Stimulated activated CD8-positive, alpha-beta memory T cell treated with anti-CD3 and anti-CD28 coated beads, Interleukin-4, amount 100 ng/mL, for 48 hours (primary cell): ENCODE measurements at regions not wholly inside any gene's neighbourhood (a gene's known extent, or its start where the extent isn't known, plus 50 kb on each side); places are given as distances from the start of the nearest gene placed in this dataset.

Experiments
- DNase-seq: peaks from one replicate; pipeline ENCODE4 v3.0.0-alpha.2; 2020

DNA sequence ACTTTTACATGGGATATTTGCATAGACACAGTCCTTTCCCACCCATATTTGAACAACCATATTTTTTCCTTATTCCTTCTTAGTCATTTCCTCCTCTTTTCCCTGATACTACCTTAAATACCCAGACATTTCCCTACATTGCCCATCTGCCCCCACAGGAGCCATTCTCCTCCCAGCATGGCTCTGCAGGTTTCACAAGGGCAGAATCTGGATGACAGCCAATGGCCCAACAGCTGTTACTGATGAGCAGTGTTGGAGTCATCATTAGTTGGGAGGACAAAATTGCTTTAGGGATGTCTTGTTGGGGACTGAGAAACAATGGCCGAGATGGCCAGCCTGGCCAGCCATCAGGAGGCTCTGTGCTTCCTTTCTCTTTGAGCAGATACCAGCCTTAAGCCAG is 209.5 kb downstream of the KLF5 start:
- no peak for DNase-seq

- no peak for DNase-seq
These were observed 207.9 kb downstream of the KLF5 start for GRCh38 chr13:73266640-73267180.

GRCh38 chr13:73262862-73263627 is 204.2 kb downstream of the KLF5 start:
- no peak for DNase-seq

GRCh38 chr13:73261739-73262216 is 203.0 kb downstream of the KLF5 start:
- DNase-seq: no peak

- DNase-seq: no peak
These were observed 200.5 kb downstream of the KLF5 start for GRCh38 chr13:73259061-73260017.

- DNase-seq: no peak
These were observed 199.6 kb downstream of the KLF5 start for GRCh38 chr13:73258406-73258805.

- no peak for DNase-seq
These were observed 196.0 kb downstream of the KLF5 start for GRCh38 chr13:73254827-73255226.

- no peak for DNase-seq
These were observed 192.9 kb downstream of the KLF5 start for GRCh38 chr13:73251626-73252265.

DNA sequence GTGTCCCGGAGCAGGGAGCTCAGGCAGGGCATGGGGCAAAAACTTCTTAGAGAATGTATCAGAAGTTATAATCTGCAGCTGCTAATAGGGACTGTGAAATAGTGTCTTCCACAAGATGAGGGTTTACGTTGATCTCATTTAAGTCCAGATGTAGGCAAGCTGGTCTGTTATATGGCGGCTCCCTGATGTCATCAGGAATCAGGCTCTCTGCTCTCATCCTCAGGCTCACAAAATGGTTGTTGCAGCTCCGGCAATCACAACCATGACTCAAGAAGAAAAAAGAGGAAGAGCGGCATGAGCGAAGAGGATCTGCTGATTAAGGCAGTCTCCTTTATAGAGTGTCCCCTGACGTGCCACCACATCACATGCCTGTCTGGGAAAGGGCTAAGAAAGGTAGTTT is 191.3 kb downstream of the KLF5 start:
- DNase-seq: no peak

DNA sequence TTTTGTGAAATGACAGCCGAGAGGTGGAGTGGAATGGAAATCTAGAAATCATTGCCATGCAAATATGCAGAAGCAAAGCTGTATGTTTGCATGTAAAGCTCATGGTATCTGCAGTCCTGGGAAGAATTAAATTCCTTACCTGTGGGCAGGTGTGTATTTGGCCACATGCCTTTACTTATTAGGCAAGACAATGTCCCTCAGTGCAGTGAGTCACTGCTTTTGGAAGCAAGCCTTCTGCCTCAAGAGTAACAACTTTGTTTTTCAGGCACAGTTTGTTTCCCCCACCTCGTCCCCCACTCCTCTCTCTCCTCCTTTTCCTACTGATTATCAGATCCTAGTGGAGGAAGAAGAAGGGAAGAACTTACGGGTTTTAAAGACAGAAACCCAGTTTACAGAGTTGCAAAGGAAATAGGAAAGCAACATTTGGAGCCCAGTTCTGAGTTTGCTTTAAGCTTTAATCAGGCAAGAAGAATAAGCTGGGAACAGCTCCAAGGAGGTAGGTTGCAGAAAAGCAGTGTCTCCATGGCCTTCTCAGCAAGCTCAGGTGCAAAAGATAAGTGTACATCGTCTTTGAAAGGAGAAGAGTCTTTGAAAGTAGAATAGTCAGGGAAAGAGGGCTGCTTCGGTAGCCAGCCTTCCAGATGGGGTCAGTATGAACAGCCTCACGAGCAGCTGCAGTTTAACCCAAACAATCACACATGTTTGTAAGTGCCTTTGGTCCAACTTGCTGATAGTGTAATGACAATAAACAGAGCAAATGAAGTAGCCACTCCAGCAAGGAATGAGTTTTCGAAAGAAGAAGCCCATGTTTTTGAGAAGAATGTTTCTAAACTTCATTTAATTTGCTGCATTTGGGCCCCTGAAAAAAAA is 190.1 kb downstream of the KLF5 start:
- no peak for DNase-seq

- DNase-seq: no peak
These were observed 189.3 kb downstream of the KLF5 start for GRCh38 chr13:73248154-73248553.

DNA sequence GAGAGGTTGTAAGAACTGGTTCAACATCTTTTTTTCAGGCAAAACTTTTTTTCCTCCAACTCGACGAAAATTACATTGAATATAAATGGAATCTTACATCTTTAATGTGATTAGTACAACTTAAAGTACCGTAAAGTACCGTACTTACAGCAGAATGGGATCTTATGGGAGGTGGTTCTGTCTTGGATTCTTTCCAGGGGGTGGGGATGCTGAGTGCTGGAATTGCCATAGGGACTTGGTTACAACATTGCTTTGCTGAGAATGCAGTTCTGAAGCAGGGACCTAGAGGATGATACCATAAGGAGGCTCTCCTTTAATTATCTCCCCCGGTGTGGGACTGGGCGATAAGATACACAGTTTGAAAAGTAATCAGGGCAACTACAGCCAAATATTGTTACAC is 186.4 kb downstream of the KLF5 start:
- no peak for DNase-seq

- no peak for DNase-seq
These were observed 185.7 kb downstream of the KLF5 start for GRCh38 chr13:73244467-73244866.

- no peak for DNase-seq
These were observed 183.8 kb downstream of the KLF5 start for GRCh38 chr13:73242515-73243015.

GRCh38 chr13:73240193-73240592 is 181.4 kb downstream of the KLF5 start:
- no peak for DNase-seq

- DNase-seq: no peak
These were observed 176.6 kb downstream of the KLF5 start for GRCh38 chr13:73235385-73235784.

GRCh38 chr13:73231471-73231870 is 172.7 kb downstream of the KLF5 start:
- no peak for DNase-seq

DNA sequence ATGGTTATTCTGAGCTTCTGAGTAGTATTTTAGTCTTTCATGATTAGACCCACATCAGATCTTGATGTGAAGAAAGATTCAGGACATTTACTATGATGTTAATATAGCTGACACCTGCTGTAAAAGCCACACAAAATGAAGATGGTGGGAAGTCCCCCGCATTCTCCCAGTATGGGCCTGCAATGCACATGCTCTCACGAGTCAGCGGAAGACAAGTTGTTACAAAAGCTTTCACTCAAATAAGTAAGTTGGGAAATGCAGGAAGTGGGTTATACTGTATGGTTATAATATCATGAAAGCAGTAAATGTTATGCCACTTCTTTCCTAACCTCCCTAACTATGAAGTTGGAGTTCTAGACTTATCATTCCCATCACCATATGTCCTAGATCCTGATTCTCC is 171.9 kb downstream of the KLF5 start:
- no peak for DNase-seq

DNA sequence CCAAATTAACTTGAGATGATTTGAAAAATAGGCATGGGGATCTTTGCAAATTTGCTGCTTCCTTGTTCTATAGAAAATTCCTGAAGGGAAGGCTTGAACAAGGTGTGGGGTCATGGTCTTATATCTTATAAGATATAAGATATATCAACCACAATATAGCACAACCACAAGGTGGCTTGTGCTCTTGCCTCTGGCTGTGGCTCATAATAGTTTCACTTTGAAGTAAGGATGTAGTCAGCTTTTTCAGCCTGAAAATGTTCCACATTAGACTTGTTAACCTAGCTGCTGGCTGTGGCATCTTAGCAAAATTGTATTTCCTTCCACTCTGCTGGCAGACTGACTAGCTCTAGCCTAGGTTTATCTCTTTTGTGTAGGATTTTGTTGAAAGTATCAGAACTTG is 169.7 kb downstream of the KLF5 start:
- DNase-seq: no peak

GRCh38 chr13:73225990-73226389 is 167.2 kb downstream of the KLF5 start:
- DNase-seq: no peak

DNA sequence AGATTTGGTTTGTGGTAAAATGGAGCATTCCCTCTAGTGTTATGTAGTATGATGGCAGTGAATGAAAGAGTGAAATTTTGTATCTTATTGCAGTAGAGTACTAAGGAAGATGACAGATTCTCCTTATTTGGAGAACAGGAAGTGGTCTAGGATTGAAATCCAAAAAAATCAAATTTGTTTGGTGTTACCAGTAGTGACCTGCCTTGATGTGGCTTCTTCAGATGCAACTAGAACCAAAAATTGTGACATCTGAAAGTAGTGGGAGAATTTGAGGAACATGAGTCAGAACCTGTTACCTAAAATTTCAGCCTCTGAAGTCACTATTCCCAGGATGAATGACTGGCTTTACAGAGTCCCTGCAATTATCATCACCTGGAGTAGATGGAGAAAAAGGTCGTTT is 165.9 kb downstream of the KLF5 start:
- no peak for DNase-seq

DNA sequence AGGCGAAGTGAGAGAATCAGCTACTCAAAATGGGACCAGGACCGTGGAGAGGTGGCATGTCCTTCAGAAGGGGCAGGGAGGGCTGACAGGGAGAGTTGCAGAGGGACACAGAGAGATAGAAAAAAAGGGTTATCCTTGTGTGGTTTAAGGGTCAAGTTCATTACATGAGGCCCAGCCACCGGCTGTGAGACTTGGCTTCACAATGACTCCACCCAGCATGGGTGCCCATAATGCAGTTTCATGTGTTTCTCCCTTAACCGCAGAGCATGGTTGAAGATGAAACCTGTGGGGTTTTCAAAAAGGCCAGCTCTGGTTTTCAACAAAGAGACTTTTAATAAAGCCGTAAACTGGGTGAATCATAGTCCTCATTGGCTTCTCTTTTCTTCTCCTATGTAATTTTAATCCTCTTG is 164.6 kb downstream of the KLF5 start:
- peak; percentile 50 for DNase-seq
